ENCODE measurements at regions not wholly inside any gene's neighbourhood (a gene's known extent, or its start where the extent isn't known, plus 50 kb on each side); places are given as distances from the start of the nearest gene placed in this dataset.

DNA sequence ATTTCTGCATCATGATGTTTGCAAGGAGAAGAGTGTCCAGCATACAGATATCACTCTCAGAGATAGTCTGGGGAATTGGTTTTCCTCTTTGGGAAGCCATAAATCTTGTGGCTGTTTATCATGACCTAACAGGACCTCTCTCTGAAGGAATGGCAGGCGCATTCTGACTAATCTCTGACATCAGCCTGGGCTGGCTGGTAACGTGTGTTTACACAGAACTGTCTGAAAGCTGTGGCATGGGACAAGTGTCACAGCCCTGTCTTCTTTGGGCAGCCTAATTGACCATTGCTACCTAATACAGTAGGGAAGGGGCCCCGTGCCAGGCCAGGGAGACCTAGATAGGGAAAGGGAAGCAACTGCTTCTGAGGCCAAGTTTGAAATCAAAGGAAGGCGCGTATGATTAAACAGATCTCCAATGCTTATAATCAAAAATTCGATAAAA lies 73.9 kb upstream of the CABCOCO1 start:
- TF ChIP-seq, protein P1, sequence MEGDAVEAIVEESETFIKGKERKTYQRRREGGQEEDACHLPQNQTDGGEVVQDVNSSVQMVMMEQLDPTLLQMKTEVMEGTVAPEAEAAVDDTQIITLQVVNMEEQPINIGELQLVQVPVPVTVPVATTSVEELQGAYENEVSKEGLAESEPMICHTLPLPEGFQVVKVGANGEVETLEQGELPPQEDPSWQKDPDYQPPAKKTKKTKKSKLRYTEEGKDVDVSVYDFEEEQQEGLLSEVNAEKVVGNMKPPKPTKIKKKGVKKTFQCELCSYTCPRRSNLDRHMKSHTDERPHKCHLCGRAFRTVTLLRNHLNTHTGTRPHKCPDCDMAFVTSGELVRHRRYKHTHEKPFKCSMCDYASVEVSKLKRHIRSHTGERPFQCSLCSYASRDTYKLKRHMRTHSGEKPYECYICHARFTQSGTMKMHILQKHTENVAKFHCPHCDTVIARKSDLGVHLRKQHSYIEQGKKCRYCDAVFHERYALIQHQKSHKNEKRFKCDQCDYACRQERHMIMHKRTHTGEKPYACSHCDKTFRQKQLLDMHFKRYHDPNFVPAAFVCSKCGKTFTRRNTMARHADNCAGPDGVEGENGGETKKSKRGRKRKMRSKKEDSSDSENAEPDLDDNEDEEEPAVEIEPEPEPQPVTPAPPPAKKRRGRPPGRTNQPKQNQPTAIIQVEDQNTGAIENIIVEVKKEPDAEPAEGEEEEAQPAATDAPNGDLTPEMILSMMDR (IDR thresholded peaks at IDR 0.05; ENCODE audit: insufficient read depth, low read length): no peak
- TF ChIP-seq, protein P2, sequence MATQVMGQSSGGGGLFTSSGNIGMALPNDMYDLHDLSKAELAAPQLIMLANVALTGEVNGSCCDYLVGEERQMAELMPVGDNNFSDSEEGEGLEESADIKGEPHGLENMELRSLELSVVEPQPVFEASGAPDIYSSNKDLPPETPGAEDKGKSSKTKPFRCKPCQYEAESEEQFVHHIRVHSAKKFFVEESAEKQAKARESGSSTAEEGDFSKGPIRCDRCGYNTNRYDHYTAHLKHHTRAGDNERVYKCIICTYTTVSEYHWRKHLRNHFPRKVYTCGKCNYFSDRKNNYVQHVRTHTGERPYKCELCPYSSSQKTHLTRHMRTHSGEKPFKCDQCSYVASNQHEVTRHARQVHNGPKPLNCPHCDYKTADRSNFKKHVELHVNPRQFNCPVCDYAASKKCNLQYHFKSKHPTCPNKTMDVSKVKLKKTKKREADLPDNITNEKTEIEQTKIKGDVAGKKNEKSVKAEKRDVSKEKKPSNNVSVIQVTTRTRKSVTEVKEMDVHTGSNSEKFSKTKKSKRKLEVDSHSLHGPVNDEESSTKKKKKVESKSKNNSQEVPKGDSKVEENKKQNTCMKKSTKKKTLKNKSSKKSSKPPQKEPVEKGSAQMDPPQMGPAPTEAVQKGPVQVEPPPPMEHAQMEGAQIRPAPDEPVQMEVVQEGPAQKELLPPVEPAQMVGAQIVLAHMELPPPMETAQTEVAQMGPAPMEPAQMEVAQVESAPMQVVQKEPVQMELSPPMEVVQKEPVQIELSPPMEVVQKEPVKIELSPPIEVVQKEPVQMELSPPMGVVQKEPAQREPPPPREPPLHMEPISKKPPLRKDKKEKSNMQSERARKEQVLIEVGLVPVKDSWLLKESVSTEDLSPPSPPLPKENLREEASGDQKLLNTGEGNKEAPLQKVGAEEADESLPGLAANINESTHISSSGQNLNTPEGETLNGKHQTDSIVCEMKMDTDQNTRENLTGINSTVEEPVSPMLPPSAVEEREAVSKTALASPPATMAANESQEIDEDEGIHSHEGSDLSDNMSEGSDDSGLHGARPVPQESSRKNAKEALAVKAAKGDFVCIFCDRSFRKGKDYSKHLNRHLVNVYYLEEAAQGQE (IDR thresholded peaks at IDR 0.05; ENCODE audit: insufficient replicate concordance, low read depth): no peak
- TF ChIP-seq POLR2AphosphoS5 (IDR thresholded peaks at IDR 0.05; ENCODE audit: low read depth): no peak
